ENCODE measurements at regions not wholly inside any gene's neighbourhood (a gene's known extent, or its start where the extent isn't known, plus 50 kb on each side); places are given as distances from the start of the nearest gene placed in this dataset.

DNA sequence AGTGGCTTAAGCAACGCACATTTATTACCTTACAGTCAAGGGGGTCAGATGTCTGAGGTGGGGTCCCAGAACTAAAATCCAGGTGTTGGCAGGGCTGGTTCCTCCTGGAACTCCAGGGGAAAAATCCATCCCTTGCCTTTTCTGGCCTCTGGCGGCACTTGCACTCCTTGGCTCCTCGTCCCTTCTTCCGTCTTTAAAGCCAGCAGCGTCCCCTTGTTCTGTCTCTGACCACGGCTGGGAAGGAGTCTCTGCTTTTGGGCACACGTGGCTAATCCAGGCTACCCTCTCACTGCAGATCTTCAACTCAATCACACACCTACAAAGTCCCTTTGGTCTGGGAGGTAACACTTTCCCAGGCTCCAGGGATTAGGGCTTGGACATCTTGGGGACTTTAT lies 73.5 kb upstream of the WNT7B start:
- ATAC-seq (ENCODE audit: low read depth): no peak
- H4K20me1 ChIP-seq (ENCODE audit: insufficient read depth, low read length): no peaks in the 10 kb centered on the region
- dilution Hi-C loops (cut with HindIII; ENCODE audit: low sequenced_read_pairs, unreplicated experiment) (no loop called here), in situ Hi-C loops (cut with MboI; ENCODE audit: low sequenced_read_pairs) (no loop called here), intact Hi-C loops (cut with micrococcal nuclease) (no loop called here)
- 83% methylated on average over 5 of the region's 7 CpGs; no CpG with 5 or more reads in 1 of the 2 experiments for WGBS, 2 experiments (ENCODE audit: extremely low coverage in 2 of 2, insufficient read length in 1 of 2)
- H2AK9ac ChIP-seq (replicated peaks; ENCODE audit: low read depth, low read length, poor library complexity): peak overlapping the region; percentile 25
- H2BK15ac ChIP-seq (ENCODE audit: low read depth, low read length): no peak overlapping the region
- no peak overlapping the region for H2AFZ ChIP-seq (replicated peaks; ENCODE audit: low read length, poor library complexity)
- no peak overlapping the region for H3K4me2 ChIP-seq (ENCODE audit: low read depth, low read length)
- H3K27me3 ChIP-seq (ENCODE audit: control insufficient read depth, insufficient read depth, low read length): no peaks in the 10 kb centered on the region
- no peak overlapping the region for H2AK5ac ChIP-seq (ENCODE audit: low read depth, low read length)
- no peak overlapping the region for H4K8ac ChIP-seq (ENCODE audit: low read depth in 2 of 2, low read length in 2 of 2)
- ChIA-PET CTCF (no interaction called here), POLR2A (ENCODE audit: unreplicated experiment) (interaction anchor here (0.6 kb wide), 1 partner anchor 11 kb away, joined by 3 read pairs; no protein-coding TSS in a partner anchor)
- no peak for TF ChIP-seq POLR2A (IDR thresholded peaks at IDR 0.05; ENCODE audit: low read depth, low read length)
- no peak overlapping the region for H3K23ac ChIP-seq (ENCODE audit: low read depth, low read length)
- no peak overlapping the region for H3K18ac ChIP-seq (ENCODE audit: low read depth, low read length)
- H3K79me1 ChIP-seq (ENCODE audit: low read depth in 1 of 2, low read length in 2 of 2): peaks cover 21 to 61% of the 10 kb centered on the region in 2 experiments
- H4K5ac ChIP-seq (ENCODE audit: low read depth, low read length): no peak overlapping the region
- no peak overlapping the region for H3K27ac ChIP-seq (ENCODE audit: insufficient read depth, low read length)
- BruUV-seq (replicated peaks): no TSS peak
- H4K91ac ChIP-seq (ENCODE audit: insufficient read depth, low read depth, low read length): no peak overlapping the region
- H3K14ac ChIP-seq (replicated peaks; ENCODE audit: low read depth, low read length): no peak overlapping the region
- no peak overlapping the region for H3K4ac ChIP-seq (ENCODE audit: low read depth, low read length)
- peaks cover 22% of the 10 kb centered on the region for H3K4me1 ChIP-seq (ENCODE audit: control insufficient read depth, insufficient read depth, low read length)
- DNase-seq: no peak
- H3K36me3 ChIP-seq (ENCODE audit: control insufficient read depth, insufficient read depth, low read length): peaks cover 6% of the 10 kb centered on the region; the same call in 1 of the 2 replicates
- no peak overlapping the region for H2BK120ac ChIP-seq (ENCODE audit: low read depth, low read length)
- no peak overlapping the region for H3K56ac ChIP-seq (ENCODE audit: extremely low read depth, insufficient read depth, low read length)
- no peaks in the 10 kb centered on the region for H3K9me3 ChIP-seq (ENCODE audit: control insufficient read depth, insufficient read depth, low read length)
- H3K4me3 ChIP-seq (ENCODE audit: insufficient read depth, low read depth, low read length): no peak overlapping the region
- H3K9ac ChIP-seq (ENCODE audit: low read depth, low read length): no peak overlapping the region
- H2BK20ac ChIP-seq (ENCODE audit: low read depth, low read length): no peak overlapping the region
- no peak overlapping the region for H2BK5ac ChIP-seq (ENCODE audit: low read depth, low read length, poor library complexity, severe bottlenecking)
- H3K9me1 ChIP-seq (ENCODE audit: insufficient read depth, low read length): peaks cover 7% of the 10 kb centered on the region; the same call in 1 of the 2 replicates

All from IMR-90 (cell line).